GM21723 (cell line): ENCODE measurements at regions not wholly inside any gene's neighbourhood (a gene's known extent, or its start where the extent isn't known, plus 50 kb on each side); places are given as distances from the start of the nearest gene placed in this dataset.

Experiments used
- ATAC-seq: cut with Tn5 transposase; IDR thresholded peaks from one replicate; pipeline ENCODE4 v1.9.1; 2021; ENCODE audit warnings: mild to moderate bottlenecking, moderate library complexity; ENCODE audit not compliant: unreplicated experiment

DNA sequence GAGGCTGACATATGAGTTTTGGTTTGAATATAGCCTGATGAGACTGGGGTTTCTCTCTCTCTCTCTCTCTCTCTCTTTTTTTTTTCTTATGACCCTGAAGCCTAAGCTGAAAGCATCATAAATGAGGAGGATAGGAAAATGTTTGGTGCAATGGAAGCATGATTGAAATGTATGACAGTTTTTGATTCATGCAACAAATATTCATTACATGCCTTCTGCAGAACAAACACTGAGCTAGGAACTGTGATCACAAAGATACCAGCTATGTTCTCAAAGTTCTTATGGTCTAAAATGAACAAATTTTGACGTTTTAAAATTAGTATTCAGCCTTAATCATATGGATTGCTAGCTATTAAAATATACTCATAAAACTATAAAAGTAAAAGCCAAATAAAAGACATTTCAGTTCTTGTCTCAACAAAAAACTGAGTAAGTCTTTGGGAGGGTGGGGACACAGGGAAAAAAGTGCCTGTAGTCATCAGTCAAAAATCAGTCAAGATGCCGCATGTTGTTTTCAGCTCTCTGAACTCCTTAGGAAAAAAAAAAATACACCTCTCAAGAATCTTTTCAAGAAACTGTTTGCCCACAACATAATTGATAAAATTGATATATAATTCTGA, 57.2 kb downstream of the NKX6-1 start:
- no peak for ATAC-seq

DNA sequence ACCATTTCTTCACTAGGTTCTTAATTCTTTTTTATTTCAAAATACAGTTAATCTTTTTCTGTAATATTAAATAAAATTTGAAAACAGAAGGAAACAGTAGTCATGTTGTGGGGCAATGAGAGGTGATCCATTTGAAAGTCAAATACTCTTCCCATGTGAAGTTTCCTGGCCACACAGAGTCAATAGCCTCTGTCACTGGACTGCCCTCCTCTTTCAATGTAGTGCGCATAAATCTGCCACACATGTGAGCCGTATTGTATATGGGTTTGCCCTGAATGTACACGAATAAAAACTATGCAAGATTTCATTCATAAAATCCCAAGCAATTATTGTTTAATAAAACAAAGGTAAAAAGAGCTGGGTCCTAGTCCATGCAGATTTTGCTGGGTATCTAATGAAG, 59.1 kb downstream of the NKX6-1 start:
- no peak for ATAC-seq

DNA sequence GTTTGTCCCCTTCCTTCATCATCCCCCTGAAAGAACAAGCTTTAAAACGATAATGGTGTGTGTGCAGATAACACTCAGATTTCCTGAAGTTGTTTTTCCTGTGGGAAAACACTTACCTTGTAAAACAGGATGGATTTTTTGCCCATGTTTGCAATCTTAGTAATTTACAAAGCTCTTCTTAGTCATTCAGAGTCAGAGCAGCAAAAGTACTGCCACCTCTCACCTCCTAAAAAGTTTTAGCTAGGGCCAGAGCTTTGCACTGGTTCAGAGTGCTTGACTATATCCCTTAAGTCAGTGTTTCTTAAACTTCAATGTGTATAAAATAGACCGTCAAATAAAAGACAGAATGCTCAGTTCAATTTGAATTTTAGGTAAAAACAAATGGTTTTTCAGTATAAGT, 62.3 kb downstream of the NKX6-1 start:
- ATAC-seq: no peak

DNA sequence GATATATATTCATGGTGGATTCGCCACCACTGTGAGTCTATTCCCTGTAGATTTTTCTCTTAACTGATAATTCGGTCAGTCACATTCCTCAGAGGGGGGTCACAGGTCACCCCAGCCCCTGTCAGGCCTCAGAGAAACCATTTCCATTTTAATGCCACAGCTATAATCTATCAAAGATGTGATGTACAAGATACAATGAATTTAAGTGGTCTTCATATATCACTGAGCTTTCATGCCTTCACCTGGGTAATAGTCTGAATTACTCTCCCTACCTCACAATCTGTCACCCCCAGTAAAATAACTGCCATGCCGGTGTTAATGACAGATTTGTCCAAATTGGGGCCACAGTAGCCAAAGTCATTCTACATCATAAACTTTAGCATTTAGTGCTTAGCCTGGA, 64.7 kb downstream of the NKX6-1 start:
- no peak for ATAC-seq

DNA sequence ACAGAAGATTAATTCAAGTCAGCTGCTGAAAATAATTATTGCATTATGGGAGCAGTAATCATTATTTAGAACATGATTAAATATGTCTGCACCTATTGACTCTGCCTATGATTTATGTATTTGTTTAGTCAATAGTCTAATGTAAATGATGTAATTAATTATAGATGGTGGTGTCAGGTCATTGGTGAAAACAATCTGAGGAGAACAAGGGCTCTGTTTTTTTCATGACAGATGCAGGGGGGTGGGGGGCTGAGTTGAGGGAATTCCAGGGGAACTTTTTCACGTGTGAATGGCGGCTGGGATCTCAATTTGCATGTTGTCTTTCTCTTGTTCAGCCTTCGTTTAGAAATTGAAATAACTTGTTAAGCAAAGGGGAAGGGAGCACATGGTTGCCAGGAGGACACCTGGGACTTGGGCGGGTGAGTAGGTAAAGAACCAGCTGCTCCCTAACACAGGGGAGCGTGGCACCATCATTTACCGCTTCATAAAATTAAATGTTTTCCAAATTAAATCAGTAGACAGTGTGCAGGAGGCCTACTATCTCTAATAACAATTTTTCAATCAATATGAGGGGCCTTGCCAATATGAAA, 65.4 kb downstream of the NKX6-1 start:
- no peak for ATAC-seq

DNA sequence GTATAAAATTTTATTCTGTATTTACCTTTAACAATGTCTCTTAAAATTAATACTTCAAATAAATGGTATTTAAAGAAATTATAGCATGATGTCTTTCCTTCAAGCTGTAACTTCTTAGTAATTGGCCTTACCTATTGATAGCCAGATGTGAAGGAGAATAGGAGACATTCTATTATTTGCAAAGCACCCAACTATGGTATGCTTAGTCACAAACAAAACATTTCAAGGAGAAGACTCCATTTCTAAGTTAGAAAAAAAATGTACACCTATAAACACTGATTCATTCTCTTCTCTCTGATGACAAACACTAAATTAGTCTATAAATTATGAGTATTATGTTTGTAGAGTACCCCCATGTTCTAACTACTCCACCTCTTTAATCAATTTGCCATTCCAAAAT, 66.4 kb downstream of the NKX6-1 start:
- no peak for ATAC-seq

DNA sequence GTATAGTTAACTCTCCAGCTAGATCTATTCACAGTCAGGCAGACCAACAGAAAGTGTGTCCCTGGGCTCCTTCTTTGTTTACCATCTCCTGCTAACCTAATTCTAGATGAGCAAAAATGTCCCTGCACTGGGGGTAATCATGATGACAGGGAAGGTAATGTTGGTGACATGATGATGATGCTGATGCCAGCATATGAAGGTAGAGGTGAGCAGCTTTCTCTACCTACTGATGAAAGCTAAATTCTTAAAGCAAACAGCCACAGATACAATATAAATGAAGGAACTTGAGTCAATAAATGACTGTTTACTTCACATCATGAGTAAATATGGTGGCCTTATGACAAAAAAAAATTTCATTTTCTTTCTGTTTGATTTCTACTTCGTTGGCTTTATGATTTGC, 78.5 kb downstream of the NKX6-1 start:
- ATAC-seq: no peak

DNA sequence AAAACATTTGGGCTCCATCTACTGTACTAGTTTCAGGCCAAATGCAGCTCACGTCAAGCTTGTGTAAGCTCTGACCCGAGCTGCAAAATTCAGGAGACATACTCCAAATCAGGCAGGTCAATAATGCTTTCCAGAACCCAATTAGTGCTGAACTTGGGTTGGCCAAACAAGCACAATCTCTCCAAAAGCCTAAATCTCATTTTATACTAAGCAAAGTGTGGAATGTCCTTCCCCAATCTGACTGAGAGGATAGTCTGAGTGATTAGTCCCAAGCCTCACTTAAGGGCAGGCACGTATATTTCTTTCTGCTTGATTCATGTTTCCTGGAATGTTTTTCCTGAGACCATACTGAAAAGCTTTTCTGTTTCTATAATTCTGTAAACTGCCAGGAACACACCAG, 79.9 kb downstream of the NKX6-1 start:
- no peak for ATAC-seq

DNA sequence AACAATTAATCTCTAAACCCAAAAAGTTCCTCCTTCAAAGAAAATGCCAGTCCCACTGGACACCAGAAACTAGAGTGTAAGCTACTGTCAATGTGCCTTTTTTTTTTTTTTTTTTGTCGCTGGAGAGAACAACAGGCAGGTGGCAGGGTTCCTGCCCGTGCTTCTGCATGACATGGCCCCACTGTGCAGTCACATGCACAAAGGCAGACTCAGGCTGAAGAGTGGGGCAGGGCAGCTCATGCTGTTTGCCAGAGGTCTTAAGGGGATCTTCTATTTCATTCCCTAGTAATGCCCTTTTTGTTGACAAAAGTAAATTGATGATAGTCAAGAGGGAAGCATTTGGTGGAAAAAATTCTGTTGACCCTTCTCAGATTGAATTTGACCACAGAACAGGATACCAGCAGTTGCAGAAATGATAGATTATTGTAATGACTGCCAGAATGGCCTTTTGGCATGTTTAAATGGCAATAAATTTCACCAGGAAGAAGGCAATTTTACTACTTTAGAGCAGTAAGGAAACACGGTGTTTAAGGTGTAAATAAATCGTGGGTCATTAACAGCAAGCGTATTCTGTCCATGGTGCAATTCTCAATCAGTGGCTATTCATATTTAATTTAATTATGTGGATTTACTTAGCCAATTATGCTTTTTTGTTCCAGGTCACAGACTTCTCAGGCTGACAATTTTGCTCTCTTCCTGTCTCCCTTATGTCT, 80.9 kb downstream of the NKX6-1 start:
- no peak for ATAC-seq

DNA sequence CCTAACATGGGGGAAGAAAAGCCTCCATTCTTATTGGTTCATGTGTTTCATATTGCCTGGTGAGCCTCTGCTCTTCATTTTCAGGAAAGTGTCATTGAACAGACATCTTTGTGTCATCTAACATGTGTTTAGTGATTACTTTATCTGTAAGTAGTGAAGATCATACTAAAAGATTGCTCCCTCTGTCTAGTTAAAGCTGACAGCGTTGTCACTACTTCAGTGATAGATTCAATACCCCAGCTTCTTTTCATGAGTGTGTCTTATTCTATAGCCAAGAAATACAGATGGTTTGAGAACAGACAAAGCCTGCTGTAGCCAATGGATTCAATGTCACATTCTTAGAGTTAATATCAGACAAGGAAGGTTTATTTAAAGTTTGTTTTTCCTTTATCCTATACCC, 85.1 kb downstream of the NKX6-1 start:
- no peak for ATAC-seq

DNA sequence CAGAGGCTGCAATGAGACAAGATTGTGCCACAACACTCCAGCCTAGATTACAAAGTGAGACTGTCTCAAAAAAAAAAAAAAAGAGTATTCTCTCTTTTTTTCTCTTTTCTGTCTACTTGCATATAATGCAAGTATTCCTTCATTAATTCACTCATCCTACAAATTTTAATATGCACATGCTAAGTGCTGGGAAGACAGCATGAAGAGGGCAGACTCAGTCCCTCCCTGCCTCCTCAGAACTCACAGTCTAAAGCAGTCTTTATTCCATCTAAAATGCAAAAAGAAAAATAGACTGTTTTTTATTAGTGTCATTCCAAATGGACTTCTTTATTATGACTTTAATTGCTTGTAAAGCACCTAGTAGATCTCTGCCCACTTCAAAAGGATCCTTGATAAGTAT, 85.6 kb downstream of the NKX6-1 start:
- ATAC-seq: no peak

DNA sequence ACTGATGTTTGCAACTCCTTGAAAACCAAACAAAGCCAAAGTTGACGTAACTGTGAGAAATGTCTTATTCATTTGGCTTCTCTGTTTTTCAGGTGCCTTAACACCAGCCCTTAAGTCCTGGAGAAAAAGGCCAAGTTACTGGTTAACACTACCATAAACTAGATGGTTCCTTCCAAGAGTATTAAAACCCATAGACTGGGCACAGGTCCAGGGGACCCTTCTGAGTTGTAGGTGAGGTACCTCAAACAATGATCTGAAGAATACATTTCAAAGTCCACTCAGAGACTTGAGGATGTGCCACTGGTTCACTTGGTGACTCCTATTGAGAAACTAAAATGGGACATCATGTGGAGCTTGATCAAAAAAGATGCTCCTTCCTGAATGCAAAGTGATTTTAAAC, 87.0 kb downstream of the NKX6-1 start:
- ATAC-seq: no peak

DNA sequence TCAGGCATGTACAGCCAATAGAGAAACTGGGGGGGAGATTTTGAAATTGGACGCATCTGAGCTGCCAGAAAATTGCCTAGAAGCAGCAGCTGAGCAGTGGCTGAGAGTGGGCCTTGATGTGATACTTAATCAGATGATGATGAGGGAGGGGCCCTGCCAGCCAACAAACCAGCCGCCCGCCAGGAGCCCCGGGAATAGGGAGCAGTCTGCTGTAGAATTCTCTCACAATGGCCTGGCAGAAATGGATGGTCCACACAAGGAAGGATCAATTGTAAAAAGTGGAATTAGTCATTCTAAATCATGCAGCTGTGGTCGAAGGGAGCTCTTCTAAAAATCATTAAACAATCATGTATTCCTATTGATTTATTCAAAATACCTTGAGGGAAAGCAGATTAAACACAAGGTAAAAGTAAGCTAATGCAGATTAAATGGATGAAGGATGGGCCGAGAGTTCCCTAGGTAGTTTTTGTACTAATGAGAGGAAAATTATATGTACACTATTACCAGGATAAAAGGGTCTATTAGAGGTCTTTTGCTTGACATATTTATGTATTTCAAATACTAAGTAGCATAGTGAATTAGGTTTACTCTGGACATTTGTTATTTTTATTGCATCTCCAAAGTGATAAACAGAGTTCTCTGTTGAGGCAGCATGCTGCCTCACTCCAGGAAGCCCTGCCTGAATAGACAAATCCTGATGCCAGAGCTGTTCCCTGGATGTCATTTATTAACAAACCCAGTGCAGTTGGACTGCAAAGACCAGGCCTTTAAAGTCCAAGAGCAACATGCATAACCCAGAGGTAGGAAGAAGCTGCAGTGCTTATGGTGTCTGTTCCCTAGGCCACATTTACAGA, 91.3 kb downstream of the NKX6-1 start:
- ATAC-seq: no peak

DNA sequence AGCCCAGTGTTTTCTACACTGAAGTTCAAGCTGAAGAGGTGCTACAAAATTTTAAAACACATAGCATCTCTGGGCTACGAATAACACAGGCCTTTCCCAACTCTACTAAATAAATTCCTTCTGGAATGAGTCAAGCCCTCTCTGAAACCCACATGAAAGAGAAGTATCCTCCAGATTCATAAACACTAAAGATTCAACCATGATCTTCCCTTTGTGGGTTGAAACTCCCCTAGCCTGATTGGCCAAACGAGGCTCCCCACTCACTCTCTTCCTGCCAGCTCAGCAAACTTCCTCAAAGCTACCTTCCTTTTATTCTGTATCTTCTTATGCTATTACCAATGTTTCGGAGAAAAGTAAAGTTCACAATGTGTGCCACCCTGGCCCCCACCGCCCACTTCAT, 95.4 kb downstream of the NKX6-1 start:
- ATAC-seq: no peak

DNA sequence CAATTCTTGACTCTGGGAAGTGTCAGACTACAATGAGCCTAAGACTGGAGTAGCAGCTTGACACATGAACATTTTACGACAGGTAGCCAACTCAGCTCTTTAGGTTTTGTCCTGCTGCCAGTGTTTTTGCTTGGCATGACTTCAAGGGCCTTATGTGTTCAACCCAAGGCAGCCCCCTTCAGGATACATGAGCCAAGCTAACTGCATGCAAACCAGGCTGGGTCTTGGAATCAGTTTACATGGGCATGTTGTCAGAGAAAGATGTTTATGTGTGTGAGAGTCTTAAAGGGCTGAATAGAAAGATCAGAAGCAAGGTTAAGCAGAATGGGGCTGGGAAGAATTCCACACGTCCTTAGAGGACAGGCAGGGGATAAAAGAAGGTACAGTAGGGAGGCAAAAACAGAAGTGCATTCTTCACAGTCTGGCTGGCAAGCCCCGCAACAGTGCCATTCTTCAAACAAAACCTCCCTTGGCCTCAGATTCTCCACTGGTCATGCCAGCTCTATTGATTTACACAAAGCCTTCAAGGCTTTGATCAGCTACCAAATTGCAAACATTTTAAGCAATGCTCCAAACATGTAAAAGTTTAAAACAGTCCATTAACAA, 97.3 kb downstream of the NKX6-1 start:
- ATAC-seq: no peak

DNA sequence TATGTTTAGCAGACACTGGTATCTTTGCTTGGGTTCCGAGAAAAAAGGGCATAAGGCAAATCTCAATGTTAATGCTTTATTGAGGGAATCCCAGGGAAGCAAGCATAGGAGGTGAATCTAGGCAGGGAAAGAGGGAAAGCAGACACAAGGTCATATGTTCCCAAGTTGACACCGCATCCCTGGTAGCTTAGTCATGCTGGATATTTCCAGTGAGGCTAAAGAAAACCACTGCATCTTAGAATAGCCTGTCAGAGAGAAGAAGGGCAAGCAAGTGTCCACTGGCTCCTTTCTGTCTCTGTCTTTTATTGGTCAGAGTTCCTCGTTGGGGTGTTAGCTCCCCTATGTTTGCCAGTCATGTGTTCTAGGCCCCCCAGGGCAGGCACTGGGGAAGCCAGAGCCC, 104.7 kb downstream of the NKX6-1 start:
- ATAC-seq: no peak

DNA sequence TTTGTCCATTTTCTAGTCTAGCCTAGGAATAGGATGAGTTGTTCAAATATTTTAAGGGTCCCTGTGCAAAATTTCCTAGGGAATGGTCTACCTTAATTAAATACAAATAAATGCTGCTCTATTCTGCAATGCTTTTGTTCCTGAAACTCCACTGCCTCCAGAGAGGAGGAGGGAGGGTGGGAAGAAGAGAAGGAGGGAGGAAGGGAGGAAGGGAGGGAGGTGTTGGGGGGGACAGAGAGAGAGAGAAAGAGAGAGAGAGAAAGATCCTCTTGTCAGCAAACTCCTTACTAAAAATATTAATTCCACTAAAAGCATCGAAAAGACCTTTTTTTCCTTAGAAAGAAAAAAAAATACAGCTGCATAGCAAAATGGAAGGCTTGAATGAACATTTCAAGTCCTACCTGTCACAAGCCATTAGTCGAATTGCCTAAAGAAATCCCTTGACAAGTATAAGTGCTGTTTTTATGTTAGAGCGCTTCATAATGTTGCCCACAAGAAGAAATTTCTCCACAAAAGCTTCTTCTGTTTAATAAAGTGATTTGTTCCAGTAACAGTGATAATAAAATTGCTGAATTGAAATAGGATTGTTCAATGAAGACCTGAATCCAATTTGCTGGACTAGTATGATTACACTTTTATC, 106.0 kb downstream of the NKX6-1 start:
- no peak for ATAC-seq

DNA sequence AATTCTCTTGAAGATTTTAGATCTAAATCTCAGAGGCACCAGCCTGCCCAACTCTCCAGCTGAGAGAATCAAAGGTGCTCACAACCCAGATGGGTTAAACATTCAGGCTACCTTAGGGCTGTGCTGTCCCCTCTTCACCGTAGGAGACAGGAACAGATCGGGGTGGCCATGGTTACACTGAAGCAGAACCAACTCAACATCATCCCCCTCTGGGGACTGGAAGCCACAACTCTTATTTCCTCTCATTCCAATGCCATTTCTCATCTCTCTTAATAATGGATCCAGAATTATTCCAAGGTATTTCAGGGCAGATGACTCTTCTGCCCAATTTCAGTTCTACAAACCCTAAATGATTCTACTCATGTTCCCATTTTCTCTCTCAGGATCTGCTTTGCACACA, 109.7 kb downstream of the NKX6-1 start:
- no peak for ATAC-seq

DNA sequence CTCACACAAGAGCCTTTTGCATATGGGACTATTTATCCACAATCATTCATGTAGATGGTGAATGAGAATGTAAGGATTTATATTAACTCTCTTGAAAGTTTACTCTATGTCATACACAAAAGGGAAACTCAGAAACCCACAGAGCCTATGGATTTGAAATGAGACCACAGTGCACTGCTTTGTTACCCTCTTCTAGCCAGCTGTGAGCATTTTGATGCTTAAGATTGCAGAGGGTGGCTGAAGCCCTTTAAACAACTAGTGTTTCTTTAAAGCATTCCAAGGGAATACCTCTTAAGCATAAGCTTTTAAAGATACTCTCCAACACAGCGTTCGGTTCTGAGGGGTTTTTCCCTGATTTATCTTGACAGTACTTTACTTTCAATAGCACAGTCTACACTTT, 113.9 kb downstream of the NKX6-1 start:
- no peak for ATAC-seq

DNA sequence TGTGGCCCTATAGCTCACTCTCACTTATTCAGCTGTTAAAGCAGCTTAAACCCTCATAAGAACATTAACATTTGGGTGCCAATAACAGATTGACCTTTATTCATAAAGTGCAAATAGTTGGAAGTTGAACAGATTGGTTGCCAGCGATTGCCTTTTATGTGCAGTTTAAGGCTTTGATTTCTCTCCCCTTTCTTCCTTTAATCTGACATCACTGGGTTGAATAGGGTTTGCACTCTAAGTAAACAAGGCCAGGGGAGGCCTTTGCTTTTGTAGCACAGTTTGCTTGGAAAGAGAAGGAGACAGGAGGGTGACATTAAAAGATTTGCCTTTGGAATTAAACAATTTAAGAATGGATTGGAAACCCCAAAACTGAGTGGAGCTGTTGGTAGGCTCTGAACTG, 114.3 kb downstream of the NKX6-1 start:
- ATAC-seq: no peak

DNA sequence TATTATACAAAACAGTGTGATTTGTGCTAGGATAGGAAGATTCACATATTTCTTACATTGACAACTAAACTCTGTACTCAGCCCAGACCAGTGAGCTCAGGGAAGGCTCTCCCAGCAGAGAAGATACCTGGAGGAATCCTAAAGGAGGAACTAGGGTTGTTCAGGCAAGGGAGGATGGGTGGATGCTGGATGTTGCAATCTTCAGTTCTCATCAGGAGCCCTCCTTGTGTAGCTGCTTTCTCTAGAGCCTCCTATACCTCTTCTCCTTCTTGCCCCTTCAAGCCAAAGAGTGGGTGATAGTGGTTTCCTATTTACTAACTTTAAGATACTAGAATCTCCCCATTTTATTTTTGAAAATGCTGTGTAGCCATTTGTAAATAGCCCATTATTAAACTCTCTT, 117.3 kb downstream of the NKX6-1 start:
- no peak for ATAC-seq
